Activated CD8-positive, alpha-beta memory T cell treated with anti-CD3 and anti-CD28 coated beads, Interleukin-2, amount 10 ng/mL, durations not matched to agents 7 days and 5 days (primary cell): ENCODE measurements at regions not wholly inside any gene's neighbourhood (a gene's known extent, or its start where the extent isn't known, plus 50 kb on each side); places are given as distances from the start of the nearest gene placed in this dataset.

ENCODE experiments used
- ATAC-seq: fragments of 150-1000 bp; cut with Tn5 transposase; one replicate; pipeline ENCODE4 v1.10.0; 2021; ENCODE audit warnings: moderate library complexity
- CTCF ChIA-PET: fragments of 350-600 bp; sonication (Branson Sonifier 250); formaldehyde crosslinking; loops from one replicate; lab custom pipeline; 2021; ENCODE audit warnings: antibody characterized with exemption; lab: Charles Lee
- DNase-seq: peaks from one replicate; pipeline ENCODE4 v3.0.0-alpha.2; 2020
- H3K27ac Mint-ChIP-seq: one replicate; pipeline ENCODE4 v1.8.0; 2021; ENCODE audit warnings: mild to moderate bottlenecking, mixed read lengths
- H3K27me3 Mint-ChIP-seq: one replicate; pipeline ENCODE4 v1.8.0; 2021; ENCODE audit warnings: mixed read lengths
- H3K36me3 Mint-ChIP-seq: one replicate; pipeline ENCODE4 v1.8.0; 2021; ENCODE audit warnings: mild to moderate bottlenecking, mixed read lengths
- H3K4me1 Mint-ChIP-seq: one replicate; pipeline ENCODE4 v1.8.0; 2021; ENCODE audit warnings: mixed read lengths
- H3K4me3 Mint-ChIP-seq: one replicate; pipeline ENCODE4 v1.8.0; 2021; ENCODE audit warnings: mild to moderate bottlenecking, moderate library complexity, mixed read lengths
- H3K9me3 Mint-ChIP-seq: one replicate; pipeline ENCODE4 v1.8.0; 2022; ENCODE audit warnings: low read depth, mixed read lengths

DNA sequence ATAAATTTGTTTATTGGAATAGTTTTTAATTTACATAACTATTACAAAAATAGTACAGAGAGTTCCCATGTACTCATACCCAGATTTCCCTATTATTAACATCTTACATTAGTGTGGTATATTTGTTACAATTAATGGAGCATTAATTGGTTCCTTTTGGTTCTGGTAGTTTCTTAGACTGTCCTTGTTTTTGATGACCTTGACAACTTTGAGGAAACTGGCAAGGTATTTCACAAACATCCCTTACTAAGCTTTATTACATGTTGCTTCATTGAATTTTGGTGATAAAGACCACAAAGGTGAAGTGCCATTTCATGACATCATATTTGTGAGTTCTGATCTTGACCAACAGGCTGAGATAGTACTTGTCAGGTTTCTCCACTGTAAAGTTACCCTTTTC, 379.0 kb upstream of the GCFC2 start:
- no peak overlapping the region for H3K4me3 Mint-ChIP-seq
- peaks cover 12% of the 10 kb centered on the region for H3K9me3 Mint-ChIP-seq
- CTCF ChIA-PET: no interaction called here
- no peaks in the 10 kb centered on the region for H3K36me3 Mint-ChIP-seq
- H3K27me3 Mint-ChIP-seq: no peaks in the 10 kb centered on the region
- no peak overlapping the region for H3K27ac Mint-ChIP-seq
- DNase-seq (no peak), ATAC-seq (no peak)
- H3K4me1 Mint-ChIP-seq: no peaks in the 10 kb centered on the region

DNA sequence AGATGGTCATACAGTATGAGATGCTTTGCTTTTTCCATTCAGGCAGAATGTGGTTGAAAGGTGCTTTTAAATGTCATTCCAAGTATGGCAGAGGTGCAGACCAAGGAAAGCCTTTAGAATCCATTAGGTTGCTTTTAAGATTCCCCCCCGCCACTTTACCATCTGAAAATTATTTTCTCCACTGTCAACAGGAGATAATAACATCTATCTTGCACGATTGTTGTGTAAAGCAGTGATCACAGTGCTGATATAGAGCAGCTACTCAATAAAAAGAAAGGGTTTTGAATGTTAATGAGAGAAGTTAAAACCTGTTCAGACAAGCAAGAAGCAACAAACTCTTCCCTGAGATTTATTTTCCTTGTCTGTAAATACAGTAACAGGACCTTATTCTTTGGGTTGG, 372.5 kb upstream of the GCFC2 start:
- Mint-ChIP-seq H3K27ac (no peak overlapping the region), H3K36me3 (no peaks in the 10 kb centered on the region)
- no peak for ATAC-seq

DNA sequence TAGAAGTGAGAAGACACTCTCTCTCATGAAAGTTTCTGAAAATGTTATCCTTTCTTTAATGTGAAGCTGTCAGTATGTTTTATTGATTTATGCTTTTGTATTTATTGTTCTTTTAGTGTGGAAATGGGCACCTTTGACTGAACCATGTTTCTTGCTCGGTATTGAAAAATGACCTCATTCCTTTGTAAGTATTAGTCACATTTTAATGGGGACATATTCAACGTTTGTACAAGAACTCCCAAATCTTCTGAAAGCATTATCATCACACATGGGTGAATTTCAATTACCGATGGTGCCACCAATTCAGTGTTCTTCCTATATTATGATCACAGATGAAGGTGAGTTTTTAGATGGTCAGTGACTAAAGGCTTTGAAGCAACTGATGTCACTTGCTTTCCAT, 371.8 kb upstream of the GCFC2 start:
- H3K4me3 Mint-ChIP-seq: no peak overlapping the region
- no peaks in the 10 kb centered on the region for H3K27me3 Mint-ChIP-seq
- DNase-seq: no peak
- no peaks in the 10 kb centered on the region for H3K36me3 Mint-ChIP-seq
- no peak for ATAC-seq
- no peaks in the 10 kb centered on the region for H3K4me1 Mint-ChIP-seq
- H3K9me3 Mint-ChIP-seq: peaks cover 3% of the 10 kb centered on the region
- CTCF ChIA-PET: no interaction called here
- H3K27ac Mint-ChIP-seq: no peak overlapping the region

More for the DNA sequence above, 372.5 kb upstream of the GCFC2 start:
- Mint-ChIP-seq H3K27me3 (no peaks in the 10 kb centered on the region), H3K4me1 (no peaks in the 10 kb centered on the region), H3K4me3 (no peak overlapping the region), H3K9me3 (peaks cover 5% of the 10 kb centered on the region)
- CTCF ChIA-PET: no interaction called here
- DNase-seq: no peak

DNA sequence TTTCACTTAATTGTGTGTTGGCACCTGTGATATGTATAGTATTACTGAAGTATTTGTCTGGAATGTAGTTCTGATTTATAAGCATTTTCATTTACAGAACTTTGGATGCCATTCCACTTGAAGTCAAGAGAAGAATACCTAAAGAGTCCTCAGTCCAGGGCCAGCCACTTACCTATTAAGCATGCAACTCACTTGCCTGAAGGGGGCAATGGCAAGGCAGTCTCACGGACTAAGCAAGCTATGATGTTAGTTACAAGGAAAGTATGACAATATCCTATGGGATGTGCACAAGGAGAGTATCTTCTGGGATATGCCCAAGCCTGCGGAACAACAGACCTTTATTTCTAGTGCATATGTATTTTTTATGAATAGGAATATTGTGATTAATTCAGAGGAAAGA, 369.4 kb upstream of the GCFC2 start:
- Mint-ChIP-seq H3K27me3 (no peaks in the 10 kb centered on the region), H3K36me3 (no peaks in the 10 kb centered on the region), H3K4me1 (no peaks in the 10 kb centered on the region), H3K9me3 (peaks cover 3% of the 10 kb centered on the region), H3K4me3 (no peak overlapping the region), H3K27ac (no peak overlapping the region)
- CTCF ChIA-PET: no interaction called here
- no peak for ATAC-seq
- no peak for DNase-seq

DNA sequence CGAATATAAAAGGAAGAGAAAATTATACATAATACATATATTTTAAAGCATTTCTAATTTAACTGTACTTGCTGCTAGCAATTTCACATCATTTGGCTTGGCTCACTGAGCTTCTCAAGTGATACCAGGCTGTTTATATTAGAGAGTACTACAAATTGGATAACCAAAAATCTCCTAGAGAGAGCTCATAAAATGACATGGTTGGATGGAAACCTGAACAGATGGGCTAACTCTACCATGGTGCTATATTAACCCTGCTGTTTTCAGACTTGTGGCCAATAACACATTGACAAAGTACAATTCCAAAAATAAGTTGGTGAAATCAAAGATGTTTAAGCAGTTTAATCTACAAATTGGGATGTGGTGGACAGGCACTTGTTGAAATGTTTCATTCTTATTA, 364.4 kb upstream of the GCFC2 start:
- Mint-ChIP-seq H3K27ac (no peak overlapping the region), H3K27me3 (no peaks in the 10 kb centered on the region), H3K4me1 (no peaks in the 10 kb centered on the region), H3K4me3 (no peak overlapping the region), H3K9me3 (no peaks in the 10 kb centered on the region), H3K36me3 (no peaks in the 10 kb centered on the region)
- ATAC-seq: no peak
- no peak for DNase-seq
- CTCF ChIA-PET: no interaction called here

DNA sequence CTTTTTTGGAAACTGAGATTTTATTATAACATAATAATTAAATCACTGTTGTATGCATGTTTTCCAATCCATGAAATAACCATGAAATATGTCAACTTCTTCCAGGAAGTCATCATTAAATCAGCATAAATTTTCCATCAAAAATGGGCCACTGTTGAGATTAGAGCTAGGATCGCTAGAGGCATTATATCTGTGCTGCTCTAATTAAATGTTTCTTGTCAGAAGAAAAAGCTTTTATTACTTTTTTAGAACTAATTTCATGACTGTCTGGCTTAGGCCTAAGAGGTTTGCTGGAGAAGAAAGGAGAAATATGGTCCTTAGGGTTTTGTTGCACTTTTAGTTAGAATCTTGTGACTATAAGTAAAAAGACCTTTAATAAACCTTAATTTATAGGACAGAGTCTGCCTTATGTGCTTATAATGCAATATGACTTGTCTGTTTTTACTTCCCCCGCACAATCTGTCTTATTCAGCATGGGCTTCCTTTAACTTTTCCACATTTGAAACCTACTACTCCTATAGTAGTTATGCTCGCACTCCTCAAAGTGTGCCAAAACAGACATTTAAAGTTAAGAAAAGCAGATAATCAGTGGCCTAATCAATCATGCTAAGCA, 363.4 kb upstream of the GCFC2 start:
- H3K4me3 Mint-ChIP-seq: no peak overlapping the region
- DNase-seq: no peak
- no peaks in the 10 kb centered on the region for H3K27me3 Mint-ChIP-seq
- no peak for ATAC-seq
- H3K27ac Mint-ChIP-seq: no peak overlapping the region
- CTCF ChIA-PET: no interaction called here
- H3K36me3 Mint-ChIP-seq: no peaks in the 10 kb centered on the region
- peaks cover 3% of the 10 kb centered on the region for H3K9me3 Mint-ChIP-seq
- H3K4me1 Mint-ChIP-seq: no peaks in the 10 kb centered on the region

DNA sequence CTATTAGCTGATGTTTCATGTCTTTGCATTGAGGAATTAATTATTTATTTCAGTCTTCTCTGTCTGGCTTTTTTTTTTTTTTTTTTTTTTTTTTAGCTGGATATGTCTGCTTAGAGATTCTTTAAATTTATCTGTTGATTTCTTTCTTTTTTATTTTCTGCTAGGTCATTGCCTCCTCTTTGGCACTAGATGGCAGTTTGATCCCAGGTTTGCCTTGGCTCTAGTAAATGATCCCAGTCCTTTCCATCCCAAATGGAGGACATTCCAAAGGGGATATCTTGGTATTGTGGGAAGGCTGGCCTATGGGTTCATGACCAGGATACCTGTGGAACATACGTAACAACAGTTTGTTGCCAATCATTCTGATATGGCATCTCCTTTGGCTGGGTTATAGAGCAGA, 339.5 kb upstream of the GCFC2 start:
- DNase-seq: no peak
- H3K27ac Mint-ChIP-seq: no peak overlapping the region
- H3K4me1 Mint-ChIP-seq: no peaks in the 10 kb centered on the region
- no peak for ATAC-seq
- CTCF ChIA-PET: no interaction called here
- no peaks in the 10 kb centered on the region for H3K27me3 Mint-ChIP-seq
- H3K36me3 Mint-ChIP-seq: no peaks in the 10 kb centered on the region
- peaks cover 2% of the 10 kb centered on the region for H3K9me3 Mint-ChIP-seq
- no peak overlapping the region for H3K4me3 Mint-ChIP-seq

DNA sequence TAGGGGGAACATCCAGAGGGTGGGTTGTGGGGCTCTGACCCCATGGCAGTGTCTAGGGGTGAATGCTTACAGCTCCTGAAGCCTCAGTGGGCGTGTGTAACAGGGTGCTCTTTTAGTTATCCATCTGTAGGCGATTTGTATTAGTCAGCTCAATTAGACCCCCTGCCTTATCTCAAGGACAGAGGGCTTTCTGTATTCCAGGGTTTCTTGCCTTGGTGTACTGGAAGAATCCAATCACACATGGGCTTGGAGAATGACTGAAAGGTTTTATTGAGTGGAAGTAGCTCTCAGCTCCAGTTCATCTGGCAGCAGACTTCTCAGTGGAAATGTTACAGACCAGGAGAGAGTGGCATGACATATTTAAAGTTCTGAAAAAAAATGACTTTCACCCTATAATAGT, 334.0 kb upstream of the GCFC2 start:
- CTCF ChIA-PET: no interaction called here
- H3K36me3 Mint-ChIP-seq: no peaks in the 10 kb centered on the region
- H3K9me3 Mint-ChIP-seq: peaks cover 8% of the 10 kb centered on the region

DNA sequence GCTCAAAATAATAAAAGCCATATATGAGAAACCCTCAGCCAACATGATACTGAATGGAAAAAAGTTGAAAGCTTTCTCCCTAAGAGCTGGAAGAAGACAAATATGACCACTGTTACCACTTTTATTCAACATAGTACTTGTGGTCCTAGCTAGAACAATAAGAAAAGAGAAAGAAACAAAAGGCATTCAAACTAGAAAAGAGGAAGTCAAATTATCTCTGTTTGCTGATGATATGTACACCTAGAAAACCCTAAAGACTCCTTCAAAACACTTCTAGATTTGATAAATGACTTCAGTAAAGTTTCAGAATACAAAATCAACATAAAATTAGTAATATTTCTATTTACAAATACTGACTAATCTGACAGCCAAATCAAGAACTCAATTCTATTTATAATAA, 328.8 kb upstream of the GCFC2 start:
- Mint-ChIP-seq H3K4me1 (no peaks in the 10 kb centered on the region), H3K36me3 (no peaks in the 10 kb centered on the region), H3K9me3 (peaks cover 8% of the 10 kb centered on the region), H3K4me3 (no peak overlapping the region), H3K27me3 (no peaks in the 10 kb centered on the region), H3K27ac (no peak overlapping the region)
- DNase-seq: no peak
- ATAC-seq: no peak
- CTCF ChIA-PET: no interaction called here

More for the DNA sequence above, 334.0 kb upstream of the GCFC2 start:
- Mint-ChIP-seq H3K27me3 (no peaks in the 10 kb centered on the region), H3K27ac (no peak overlapping the region), H3K4me1 (no peaks in the 10 kb centered on the region), H3K4me3 (no peak overlapping the region)
- no peak for ATAC-seq
- DNase-seq: no peak

DNA sequence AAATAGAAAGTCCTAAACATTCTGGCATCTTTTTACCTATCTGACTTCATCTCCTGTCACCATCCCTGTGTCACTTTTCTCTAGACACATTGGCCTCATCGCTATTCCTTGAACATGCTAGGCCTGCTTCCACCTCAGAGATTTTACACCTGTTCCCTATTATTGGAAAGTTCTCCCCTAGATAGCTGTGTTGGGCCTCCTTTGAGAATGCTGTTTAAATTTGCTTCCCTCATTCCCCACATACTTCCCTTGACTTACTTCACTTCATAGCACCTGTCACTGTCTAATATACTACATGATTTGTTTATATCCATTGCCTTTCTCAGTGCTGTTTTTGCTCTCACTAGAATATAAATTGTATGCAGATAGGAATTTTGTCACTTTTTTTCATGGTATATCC, 317.0 kb upstream of the GCFC2 start:
- no peaks in the 10 kb centered on the region for H3K27me3 Mint-ChIP-seq
- no peaks in the 10 kb centered on the region for H3K4me1 Mint-ChIP-seq
- no peak overlapping the region for H3K27ac Mint-ChIP-seq
- CTCF ChIA-PET: no interaction called here
- H3K9me3 Mint-ChIP-seq: peaks cover 11% of the 10 kb centered on the region
- no peaks in the 10 kb centered on the region for H3K36me3 Mint-ChIP-seq
- no peak overlapping the region for H3K4me3 Mint-ChIP-seq
- ATAC-seq (no peak), DNase-seq (no peak)

DNA sequence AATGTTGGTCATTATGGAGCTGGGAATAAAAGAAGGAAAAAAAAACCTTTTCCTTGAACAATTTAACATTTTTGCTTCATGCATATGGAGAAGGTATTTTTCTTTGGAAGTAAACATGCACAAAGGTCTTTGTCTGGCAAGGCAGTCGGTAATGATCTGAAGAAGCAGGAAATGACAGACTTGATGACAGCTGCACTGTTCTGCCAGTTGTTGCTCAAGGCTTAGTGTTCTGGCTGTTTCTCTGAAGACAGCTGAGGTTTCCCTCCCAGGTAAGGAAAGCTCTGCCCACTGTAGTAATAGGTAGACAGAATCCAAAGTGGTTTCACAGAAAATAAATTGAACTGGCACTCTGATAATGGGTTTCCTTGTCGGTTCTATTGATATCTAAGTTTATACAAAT, 308.4 kb upstream of the GCFC2 start:
- Mint-ChIP-seq H3K27me3 (no peaks in the 10 kb centered on the region), H3K27ac (no peak overlapping the region), H3K4me1 (no peaks in the 10 kb centered on the region), H3K9me3 (peaks cover 3% of the 10 kb centered on the region), H3K36me3 (no peaks in the 10 kb centered on the region), H3K4me3 (no peak overlapping the region)
- DNase-seq (no peak), ATAC-seq (no peak)
- CTCF ChIA-PET: no interaction called here

DNA sequence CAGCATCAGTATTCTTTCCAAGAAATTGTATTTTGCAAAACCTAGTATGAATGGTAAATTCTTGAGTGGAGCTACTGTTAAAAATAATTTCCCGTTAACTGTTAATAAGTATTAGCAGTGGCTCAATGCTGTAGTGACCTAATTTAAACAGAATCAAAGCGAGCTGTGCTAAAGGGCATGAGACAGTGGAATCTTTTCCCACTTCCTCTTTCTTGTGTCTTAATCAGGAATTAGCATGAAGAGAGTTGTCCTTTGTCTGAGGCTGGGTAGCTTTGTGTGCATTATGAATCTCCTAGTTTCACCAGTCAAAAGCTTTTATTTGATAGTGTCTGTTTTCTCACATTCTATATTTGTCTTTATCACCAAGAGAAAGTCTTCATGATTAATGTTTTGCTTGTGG, 298.8 kb upstream of the GCFC2 start:
- H3K9me3 Mint-ChIP-seq: no peaks in the 10 kb centered on the region
- no peak for DNase-seq
- ATAC-seq: no peak
- no peaks in the 10 kb centered on the region for H3K27me3 Mint-ChIP-seq
- no peaks in the 10 kb centered on the region for H3K36me3 Mint-ChIP-seq
- CTCF ChIA-PET: no interaction called here
- no peak overlapping the region for H3K4me3 Mint-ChIP-seq
- no peaks in the 10 kb centered on the region for H3K4me1 Mint-ChIP-seq
- H3K27ac Mint-ChIP-seq: no peak overlapping the region

DNA sequence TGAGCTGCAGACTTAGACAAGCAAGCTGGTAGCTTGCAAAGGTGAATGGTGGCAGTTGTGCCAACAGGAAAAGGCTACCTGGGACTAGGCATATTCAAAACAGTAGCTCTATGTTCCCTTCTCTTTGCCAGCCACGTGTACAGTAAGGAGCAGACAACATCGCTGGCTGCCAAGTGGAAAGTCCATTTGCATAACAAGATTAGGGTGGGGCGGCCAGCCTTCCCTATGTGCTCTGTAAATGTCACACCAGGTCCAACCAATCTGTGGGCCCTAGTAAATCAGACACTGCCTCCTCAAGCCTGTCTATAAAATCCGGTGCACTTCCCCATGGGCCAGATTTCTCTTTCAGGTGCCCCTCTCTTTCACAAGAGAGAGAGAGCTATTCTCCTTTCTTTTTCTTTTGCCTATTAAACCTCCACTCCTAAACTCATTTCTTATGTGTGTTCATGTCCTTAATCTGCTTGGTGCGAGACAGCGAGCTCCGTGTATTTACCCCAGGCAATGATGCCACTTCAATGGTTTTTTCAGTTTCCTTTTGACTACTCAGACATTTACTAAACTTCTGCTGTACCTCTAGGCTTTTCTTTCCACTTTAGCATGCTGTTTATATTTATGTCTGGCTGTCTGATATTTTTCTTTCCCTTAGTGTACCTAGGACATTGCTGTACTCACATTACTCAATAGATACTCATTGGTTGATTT, 297.4 kb upstream of the GCFC2 start:
- DNase-seq (no peak), ATAC-seq (no peak)
- no peaks in the 10 kb centered on the region for H3K36me3 Mint-ChIP-seq
- CTCF ChIA-PET: no interaction called here
- no peaks in the 10 kb centered on the region for H3K9me3 Mint-ChIP-seq
- no peak overlapping the region for H3K27ac Mint-ChIP-seq
- H3K27me3 Mint-ChIP-seq: no peaks in the 10 kb centered on the region
- no peaks in the 10 kb centered on the region for H3K4me1 Mint-ChIP-seq
- no peak overlapping the region for H3K4me3 Mint-ChIP-seq

DNA sequence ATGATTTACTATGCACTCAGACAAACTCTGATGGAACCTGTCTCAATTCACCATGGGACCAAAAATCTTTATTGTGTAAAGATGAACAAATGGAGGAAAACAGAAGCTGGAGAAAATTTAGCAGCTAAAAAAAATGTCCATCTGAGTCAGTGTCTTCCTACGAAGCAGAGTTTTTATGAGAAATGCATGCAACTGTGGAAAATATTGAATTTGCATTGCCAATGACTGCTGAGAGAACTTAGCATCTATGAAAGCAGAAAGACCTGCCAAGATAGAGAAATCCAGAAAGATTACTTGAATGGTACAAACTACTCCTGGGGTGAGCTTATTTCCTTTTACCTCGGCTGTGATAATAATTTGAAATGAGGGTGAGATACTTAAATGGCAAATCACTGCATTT, 289.7 kb upstream of the GCFC2 start:
- Mint-ChIP-seq H3K36me3 (no peaks in the 10 kb centered on the region), H3K27ac (no peak overlapping the region), H3K9me3 (peaks cover 18% of the 10 kb centered on the region), H3K27me3 (no peaks in the 10 kb centered on the region), H3K4me3 (no peak overlapping the region), H3K4me1 (no peaks in the 10 kb centered on the region)
- no peak for ATAC-seq
- CTCF ChIA-PET: no interaction called here
- no peak for DNase-seq
